CD4-positive, alpha-beta T cell treated with Interleukin-4 for 1 hour (primary cell): ENCODE measurements at regions not wholly inside any gene's neighbourhood (a gene's known extent, or its start where the extent isn't known, plus 50 kb on each side); places are given as distances from the start of the nearest gene placed in this dataset.
"Not testable (repeated sequence)": the region's sequence is repeated elsewhere in the genome, so short reads cannot be mapped to it uniquely, and the experiment has no call there.

Experiments used
- DNase-seq, 2 donors: peaks; one replicate each; pipeline ENCODE4 v3.0.0-alpha.2; 2020 to 2022

DNA sequence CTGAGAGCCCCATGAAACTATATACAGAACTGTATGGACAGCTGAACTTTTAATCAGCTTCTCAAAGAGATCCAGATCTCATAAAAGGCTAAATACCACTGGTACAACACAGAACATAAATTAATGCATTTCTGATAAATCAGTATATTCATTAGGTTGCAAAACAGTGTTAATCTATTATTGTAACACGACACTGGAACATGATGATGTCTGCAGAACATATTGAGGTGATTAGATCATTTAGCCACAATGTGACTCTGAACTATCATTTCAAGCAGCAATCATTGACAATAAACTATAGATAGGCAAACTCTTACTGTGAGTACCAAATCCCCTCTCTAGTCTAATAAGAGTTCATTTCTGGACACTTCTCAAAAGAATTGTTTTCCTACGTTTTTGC lies 50.3 kb downstream of the GASK1B start:
- no peak for DNase-seq

DNA sequence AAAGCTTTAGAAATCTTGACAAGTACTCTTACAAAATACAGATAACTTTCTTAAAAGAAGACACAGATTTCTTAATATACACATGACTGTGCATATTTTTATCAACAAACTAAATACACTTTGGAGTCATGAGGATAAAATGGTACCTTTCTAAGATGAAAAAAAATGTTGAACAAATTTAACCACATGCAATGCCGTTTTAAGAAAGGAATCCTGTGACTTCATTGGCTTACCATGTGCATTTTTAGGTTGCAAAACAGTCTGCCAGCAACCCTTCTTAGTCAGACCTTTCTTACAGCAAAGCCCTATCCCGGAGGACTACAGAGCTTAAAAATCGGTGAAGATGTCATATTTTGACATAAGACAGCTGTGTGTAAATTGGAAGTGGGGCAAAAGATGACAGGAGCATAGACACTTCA lies 51.7 kb downstream of the GASK1B start:
- no peak for DNase-seq

DNA sequence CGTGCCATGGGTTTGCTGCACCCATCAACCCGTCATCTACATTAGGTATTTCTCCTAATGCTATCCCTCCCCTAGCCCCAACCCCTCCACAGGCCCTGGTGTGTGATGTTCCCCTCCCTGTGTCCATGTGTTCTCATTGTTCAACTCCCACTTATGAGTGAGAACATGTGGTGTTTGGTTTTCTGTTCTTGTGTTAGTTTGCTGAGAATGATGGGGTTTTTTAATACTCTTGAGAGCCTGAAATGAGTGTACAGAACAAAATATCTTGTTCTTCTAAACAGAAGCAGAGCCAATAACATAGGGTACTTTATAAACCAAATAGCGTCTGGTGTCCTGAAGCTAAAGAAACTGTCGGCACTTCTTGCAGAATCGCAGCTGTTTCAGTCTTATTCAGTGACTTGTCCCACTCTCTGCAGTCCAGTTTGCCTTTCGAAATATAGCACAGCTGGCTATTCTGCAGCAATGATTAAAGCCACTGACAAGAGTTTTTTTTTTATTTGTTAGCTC lies 52.1 kb downstream of the GASK1B start:
- DNase-seq: not testable (repeated sequence)

DNA sequence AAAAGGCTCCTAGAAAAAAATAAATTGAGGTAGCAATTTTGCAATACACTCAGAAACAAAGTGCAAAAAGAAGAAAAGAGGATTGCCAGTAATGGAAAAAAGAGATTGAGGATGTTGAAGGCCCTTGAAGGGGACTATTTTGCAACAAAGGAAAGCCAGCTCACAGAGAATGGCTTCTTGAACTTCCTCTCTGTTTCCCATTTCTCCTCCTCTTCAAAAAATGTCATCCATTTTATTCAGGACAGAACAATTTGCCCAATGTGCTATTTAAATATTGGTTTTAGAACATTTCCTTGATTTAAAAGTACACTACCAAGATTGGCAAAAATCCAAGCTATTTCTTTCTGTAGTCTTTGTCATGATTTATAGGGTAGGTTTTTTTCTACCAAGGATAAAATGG lies 60.2 kb downstream of the GASK1B start:
- no peak for DNase-seq

DNA sequence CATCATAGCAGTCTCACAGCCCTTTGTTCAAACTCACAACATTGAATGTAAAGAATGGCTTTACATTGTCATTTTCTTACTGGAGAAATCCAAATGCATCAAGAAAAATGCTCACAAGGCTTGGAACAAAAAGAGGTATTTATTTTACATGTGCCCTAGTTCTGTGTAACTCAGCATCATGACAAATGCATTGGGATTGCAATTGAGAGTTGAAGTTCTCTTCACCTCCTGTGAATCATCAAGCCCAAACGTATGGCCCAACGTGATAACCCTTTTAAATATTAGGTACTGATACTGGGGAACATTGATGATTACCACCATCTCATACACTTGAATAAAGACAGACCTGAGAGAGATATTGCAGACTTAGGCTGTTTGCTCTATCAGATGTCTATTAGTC lies 61.6 kb downstream of the GASK1B start:
- DNase-seq: no peak

DNA sequence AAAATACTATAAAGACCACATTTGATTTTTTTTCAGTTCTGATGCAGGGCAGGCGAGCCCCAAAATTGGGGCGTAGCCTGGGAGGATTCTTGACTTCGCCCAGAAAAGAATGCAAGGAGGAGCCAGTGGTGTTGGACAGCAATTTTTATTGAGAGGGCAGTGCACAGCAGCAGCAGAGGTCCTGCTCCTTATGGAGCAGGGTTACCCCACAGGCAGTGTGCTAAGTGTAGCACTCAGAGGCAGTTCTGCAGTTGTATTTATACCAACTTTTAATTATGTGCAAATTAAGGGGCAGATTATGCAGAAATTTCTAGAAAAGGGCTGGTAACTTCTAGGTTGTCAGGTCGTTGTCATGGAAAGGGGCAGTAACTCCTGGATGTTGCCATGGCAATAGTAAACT lies 69.9 kb downstream of the GASK1B start:
- no peak for DNase-seq

DNA sequence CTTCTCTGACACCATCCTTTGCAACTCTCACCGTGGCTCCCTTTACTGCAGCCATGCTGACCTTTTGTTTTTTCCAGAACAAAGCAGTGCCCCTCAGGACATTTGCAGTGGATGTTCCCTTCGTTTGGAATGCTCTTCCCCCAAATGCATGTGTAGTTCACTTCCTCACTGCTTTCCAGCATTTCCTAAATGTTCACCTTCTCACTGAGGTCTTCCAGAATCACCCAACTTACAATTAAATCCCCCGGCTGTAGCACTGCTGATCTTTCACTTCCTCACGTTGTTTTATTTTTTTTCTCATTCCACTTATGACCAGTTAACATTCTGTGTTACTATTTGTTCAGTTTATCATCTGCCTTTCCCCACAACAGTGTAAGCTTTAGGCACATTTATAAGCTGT lies 73.1 kb downstream of the GASK1B start:
- DNase-seq: no peak

DNA sequence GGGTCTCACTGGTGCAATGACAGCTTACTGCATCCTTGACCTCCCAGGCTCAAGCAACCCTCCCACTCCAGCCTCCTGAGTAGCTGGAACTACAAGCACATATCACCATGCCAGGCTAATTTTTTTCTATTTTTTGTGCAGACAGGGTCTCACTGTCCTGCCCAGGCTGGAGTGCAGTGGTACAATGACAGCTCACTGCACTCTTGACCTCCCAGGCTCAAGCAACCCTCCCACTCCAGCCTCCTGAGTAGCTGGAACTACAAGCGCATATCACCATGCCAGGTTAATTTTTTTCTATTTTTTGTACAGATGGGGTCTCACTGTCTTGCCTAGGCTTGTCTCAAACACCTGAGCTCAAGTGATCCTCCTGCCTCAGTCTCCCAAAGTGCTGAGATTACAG lies 74.0 kb downstream of the GASK1B start:
- DNase-seq: no peak

DNA sequence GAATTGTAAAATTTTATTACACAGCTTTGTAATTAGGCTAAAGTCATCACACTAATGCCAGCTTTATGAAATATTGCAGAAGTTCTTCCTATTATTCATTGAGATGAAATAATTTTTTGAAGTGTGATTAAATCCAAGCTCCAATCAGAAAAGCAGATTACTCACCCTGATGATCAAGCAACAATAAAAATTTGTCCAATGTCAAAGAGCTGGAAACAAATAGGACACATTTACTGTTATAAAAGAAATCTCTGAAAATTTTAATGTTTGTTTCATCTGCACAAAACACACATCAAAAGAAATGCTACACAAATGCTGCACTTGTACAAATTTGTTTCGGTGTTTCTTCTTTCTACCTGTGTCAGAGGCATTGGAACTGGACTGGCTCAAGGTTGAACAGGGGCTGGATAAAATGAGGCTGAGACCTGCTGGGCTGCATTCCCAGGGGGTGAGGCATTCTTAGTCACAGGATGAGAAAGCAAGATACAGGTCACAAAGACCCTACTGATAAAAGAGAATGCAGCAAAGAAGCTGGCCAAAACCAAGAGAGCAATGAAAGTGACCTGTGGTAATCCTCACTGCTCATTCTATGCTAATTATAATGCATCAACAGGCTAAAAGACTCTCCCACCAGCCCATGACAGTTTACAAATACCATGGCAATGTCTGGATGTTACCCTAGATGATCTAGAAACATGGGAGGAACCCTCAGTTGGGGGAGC lies 78.3 kb downstream of the GASK1B start:
- no peak for DNase-seq

DNA sequence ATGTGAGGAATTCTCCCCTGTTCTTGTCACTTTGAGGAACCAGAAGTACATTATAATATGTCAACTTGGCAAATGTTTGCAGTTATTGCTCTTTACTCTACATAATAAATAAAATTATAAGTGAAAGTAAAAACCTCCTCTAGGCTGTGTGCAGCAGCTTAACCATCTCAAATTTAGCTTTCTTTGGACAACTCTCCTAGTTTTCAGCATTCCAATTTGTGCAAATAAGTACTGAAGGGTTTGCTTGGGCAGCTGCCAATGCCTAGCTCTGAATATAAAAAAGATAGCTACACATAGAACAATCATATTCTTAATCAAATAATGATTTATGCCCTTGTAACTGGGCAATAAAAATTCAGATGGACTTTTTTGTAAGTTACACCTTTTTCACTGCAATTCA lies 82.5 kb downstream of the GASK1B start:
- DNase-seq: no peak

DNA sequence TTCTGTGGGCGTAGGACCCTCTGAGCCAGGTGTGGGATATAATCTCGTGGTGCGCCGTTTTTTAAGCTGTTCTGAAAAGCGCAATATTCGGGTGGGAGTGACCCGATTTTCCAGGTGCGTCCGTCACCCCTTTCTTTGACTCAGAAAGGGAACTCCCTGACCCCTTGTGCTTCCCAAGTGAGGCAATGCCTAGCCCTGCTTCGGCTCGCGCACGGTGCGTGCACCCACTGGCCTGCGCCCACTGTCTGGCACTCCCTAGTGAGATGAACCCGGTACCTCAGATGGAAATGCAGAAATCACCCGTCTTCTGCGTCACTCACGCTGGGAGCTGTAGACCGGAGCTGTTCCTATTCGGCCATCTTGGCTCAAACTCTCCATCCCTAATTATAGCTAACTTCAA lies 82.9 kb downstream of the GASK1B start:
- not testable (repeated sequence) for DNase-seq

DNA sequence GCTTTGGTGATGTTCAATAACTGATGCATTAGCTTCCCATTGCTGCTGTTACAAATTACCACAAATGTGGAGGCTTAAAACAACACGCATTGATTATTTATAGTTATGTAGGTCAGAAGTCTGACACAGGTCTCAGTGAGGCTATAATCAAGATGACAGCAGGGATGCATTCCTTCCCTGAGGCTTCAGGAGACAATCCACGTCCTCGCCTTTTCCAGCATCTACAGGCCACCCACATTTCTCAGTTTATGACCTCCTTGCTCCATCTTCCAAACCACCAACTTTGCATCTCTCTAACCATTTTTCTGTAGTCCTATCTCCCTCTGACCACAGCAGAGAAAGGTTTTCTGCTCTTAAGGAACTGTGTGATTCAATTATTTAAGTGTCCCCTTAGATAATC lies 92.5 kb downstream of the GASK1B start:
- DNase-seq: no peak

DNA sequence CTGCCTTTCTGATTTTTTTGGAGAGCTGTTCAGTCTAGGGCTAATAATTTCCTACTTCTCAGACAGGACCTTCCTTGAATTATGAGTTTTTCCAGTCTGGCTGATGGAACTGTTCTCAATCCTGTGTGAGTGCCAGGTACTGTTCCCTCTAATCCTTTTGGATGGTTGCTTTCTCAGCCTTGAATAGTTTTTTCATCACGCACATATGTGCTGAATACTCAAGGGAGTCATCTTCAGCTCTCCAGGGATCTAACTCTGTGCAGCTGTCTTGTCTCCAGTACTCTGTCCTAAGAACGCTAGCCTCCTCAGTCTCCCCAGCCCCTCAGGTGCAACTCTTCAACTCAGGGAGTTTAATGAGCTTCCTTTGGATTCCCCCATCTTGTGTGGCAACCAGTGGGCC lies 93.2 kb downstream of the GASK1B start:
- no peak for DNase-seq

DNA sequence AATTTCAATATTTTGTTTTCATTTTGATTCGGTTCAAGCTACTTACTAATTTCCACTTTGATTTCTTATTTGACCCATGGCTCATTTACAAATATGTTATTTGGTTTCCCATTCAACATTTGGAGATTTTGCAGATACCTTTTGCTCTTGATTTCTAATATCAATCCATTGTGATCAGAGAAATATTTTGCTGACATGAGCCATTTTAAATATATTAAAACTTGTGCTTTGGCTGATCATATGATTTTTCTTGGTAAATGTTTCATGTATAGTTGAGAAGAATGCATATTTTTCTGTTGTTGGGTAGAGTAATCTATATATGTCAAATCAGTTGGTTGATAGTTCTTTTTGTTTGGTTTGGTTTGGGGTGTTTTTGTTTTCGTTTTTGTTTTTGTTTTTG lies 95.0 kb downstream of the GASK1B start:
- no peak for DNase-seq

DNA sequence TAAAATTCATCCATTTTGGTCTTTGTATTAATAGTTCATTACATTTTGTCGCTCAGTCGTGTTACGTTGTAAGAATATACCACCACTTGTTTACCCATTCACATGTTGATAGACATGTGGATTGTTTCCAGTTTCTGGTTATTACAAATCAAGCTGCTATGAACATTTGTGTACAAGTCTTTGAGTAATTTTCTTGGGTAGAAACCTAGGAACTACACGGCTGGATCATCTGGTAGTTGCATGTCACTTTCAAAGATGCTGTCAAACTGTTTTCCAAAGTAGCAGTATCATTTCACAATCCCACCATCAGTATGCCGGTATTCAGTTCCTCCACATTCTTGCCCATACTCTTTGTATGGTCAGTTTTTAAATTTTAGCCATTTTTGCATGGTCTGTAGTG lies 98.0 kb downstream of the GASK1B start:
- DNase-seq: no peak

DNA sequence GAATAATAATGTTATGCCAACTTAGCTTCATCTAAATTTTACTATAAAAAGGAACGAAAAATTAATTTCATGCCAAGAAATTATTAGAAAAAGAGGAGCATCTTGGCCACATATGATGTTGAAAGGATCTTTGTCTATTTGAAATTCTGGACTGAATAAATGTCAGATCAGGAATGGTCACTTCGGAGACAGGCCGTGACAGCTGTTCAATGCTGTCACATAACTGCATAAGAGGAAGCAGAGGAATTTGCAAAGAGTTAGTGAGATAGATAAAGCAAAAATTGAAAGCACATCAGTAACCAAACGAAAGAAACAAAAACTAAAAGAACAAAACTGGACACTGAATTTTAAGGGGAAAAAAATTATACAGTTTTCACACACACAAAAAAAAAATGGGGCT lies 100.9 kb downstream of the GASK1B start:
- no peak for DNase-seq

DNA sequence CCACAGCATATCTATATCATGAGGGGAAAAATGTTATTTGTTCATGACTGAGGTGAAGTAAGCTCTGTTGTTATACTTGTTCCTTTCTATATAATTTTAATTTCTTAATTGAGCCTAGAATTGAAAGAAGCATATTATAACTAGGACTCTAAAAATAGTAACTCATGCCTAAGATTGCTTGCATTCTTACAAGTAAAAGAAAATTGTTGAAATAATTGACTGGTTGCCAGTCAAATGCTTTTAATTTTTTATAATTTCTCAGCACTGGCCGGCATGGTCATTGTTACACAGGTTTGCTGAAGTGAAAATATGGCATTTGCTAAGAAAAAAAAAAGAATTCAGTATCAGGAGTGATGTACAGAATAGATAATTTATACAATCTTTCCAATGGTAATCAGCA lies 104.8 kb downstream of the GASK1B start:
- no peak for DNase-seq

DNA sequence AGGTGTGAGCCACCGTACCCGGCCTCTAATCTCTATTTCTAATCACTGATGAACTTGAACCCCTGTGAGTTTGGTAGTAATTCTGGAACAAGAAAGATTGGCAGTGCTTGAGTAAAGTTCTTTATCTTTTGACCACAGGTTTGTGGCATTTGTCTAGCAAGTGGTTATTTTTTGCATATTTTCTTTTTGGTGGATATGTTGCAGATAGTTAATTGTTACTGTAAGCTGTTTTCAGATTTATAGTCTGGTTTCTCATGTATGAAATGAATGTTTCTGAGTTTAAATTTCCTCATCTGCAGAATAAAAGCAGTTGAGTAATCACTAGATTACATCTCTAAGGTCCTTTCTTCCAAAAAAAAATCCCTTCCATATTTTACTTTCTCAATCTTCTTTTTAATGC lies 105.2 kb downstream of the GASK1B start:
- DNase-seq: no peak

DNA sequence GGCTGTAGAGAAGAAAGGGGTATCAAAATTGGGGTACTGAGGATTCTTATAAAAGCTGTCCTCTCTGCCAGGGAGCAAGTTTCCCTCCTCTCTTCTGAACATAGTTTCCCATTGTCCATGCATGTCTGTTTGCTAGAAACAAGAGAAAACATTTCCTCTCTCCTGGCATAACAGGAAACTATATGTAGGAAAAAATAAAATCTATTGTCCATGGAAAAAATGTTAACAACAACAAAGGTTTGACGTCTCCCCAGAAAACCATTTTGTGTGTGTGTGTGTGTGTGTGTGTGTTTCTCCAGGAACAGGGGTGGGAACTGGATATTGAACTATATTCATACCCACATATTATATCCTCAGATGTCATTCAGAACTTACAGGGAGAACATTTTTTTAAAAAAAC lies 107.2 kb downstream of the GASK1B start:
- DNase-seq: no peak

DNA sequence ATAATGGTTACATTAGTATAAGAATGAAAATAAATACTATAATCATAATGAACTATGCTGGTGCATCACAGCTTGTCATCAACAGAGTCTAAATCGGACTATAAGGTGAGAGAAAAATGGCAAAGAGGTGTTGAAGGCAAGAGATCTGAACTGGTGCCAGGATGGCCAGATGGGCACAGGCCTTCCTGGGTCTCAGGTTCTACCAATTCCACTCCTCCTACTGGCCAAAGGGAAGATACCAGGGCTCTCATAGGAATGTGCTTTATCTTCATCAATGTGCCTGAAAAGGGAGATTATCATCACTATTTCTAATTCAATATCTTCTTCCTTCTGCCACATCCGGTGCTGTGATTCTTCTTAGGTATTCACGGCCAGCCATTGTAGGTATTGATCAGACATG lies 107.6 kb downstream of the GASK1B start:
- DNase-seq: no peak

DNA sequence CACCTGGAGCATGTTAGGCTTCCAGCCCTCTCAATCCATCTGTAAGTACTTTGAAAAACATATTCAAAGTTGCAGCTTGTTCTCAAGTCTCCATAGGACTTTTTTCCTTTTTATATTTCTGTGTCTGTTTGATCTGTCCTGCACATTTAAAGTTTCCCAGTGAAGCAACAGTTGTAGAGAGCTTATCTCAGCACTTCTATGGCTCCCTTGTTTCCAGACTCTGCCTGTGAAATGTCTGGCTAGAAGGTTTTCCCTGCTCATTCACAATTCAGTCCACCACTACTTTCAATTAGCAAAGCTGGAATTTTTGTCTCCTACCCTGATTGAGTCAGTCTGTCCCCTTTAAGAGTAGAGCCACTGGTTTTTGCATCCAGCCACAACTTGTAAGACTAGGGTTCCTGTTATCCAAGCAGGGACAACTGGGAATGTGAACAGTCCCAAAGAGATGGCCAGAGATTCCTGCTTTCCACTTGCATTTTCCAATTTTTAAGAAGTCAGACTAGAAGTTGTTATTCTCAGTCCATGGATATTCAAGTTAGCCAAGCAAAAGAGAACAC lies 116.1 kb downstream of the GASK1B start:
- DNase-seq: no peak

DNA sequence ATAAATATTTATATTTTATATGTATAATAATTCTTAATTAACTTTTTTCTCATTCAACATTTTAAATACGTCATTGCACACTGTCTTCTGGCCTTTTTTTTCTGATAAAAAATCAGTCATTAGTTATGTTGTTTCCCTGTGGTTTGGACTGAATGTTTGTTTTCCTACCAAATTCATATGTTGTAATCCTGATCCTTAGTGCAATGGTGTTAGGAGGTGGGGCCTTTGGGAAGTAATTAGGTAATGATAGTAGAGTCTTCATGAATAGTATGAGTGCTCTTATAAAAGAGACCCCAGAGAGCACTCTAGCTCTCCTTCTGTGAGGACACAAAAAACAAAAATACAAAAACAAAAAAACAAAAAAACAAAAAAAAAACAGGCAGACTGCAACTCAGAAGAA lies 117.2 kb downstream of the GASK1B start:
- no peak for DNase-seq

DNA sequence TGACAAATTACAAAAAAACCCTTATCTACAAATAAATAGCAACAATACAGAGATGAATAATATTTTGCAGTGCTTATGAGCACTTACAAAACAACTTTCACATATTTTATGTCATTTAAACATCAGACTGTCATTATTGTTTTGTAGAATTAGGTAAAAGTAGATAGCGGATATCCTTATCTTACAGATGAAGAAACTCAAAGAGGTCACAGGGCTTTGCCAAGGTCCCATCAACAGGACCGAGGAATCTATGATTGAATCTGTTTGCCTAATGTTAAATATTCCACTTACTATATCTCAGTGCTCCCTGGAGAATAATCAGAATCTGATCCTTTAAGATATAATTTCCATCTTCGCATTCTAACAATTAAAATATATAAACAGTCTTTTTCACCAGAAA lies 119.0 kb downstream of the GASK1B start:
- no peak for DNase-seq

DNA sequence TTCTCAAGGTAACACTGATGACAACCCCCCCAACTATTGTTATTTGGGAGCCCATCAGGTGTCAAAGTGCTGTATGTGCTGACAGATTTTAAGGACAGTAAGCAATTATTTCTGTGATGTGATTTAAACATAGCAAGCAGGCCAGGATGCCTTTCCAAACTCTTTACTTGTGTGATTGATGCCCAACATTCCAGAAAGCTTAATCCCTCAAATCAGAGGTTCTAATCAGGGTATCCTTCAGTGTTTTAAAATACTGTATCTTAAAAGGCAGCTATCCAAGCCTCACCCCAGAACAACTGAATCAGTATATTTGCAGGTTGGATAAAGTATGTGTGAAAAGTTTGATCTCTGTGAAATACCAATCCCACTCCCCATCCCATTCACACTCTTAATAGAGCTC lies 119.7 kb downstream of the GASK1B start:
- no peak for DNase-seq
